ENCODE measurements at regions not wholly inside any gene's neighbourhood (a gene's known extent, or its start where the extent isn't known, plus 50 kb on each side); places are given as distances from the start of the nearest gene placed in this dataset.

DNA sequence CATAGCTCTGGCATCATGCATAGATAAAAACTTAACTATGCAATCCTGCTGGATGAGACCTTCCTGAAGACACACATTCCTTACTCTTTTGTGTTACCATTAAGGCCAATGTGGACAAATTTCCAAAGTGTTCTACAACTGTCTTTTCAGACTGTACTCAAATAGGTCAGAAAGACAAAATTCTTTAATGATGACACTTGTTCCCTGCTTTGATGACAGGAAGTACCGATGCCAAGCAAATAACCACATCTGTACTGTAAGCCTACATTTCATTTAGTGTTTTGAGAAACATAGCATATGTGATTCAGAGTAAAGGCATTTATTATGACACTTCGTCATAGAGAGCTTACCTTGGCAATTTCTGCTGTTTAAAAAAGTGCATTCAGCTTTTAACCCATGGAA is 55.0 kb downstream of the PMAIP1 start:
- no peak for DNase-seq

DNA sequence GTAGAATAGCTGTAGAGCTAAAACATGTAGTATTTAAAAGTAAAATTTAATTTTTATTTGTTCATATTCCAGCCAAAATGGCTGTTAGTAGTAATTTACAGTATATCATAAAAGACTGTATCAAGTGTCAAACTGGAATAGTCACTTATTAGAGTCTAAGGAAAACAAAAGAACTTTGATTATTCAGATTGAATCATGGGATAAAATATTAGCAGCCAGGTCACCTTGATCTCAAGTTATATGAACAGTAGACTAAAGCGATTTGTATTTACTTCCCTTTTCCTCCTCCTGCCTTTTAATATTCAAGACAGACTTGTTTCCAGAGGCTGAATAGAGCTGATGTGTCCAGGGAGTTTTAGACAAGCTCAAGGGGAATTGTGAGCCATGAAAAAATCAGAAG is 54.4 kb downstream of the PMAIP1 start:
- DNase-seq: no peak
